ENCODE measurements at regions not wholly inside any gene's neighbourhood (a gene's known extent, or its start where the extent isn't known, plus 50 kb on each side); places are given as distances from the start of the nearest gene placed in this dataset.

DNA sequence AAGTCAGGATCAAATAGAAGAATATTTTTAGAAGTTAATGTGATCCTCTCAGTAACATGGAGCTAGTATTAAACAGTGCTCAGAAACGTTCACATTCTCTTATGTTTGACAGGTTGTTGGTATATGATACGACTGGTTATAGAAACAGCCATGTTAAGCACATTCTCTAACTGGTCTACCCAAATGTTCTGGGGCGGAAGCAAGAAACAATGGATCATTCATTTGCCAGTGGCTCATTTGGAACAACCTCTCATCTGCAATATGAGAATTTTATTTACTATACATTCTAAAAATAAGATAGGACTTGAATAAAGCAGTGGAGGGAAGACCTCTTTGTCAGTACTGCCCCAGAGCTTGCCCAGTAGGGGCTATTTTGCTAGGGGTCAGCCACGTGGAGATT, 167.1 kb upstream of the FAM98A start:
- TF ChIP-seq, protein P1, sequence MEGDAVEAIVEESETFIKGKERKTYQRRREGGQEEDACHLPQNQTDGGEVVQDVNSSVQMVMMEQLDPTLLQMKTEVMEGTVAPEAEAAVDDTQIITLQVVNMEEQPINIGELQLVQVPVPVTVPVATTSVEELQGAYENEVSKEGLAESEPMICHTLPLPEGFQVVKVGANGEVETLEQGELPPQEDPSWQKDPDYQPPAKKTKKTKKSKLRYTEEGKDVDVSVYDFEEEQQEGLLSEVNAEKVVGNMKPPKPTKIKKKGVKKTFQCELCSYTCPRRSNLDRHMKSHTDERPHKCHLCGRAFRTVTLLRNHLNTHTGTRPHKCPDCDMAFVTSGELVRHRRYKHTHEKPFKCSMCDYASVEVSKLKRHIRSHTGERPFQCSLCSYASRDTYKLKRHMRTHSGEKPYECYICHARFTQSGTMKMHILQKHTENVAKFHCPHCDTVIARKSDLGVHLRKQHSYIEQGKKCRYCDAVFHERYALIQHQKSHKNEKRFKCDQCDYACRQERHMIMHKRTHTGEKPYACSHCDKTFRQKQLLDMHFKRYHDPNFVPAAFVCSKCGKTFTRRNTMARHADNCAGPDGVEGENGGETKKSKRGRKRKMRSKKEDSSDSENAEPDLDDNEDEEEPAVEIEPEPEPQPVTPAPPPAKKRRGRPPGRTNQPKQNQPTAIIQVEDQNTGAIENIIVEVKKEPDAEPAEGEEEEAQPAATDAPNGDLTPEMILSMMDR (IDR thresholded peaks at IDR 0.05) = no peak
- TF ChIP-seq POLR2A (IDR thresholded peaks at IDR 0.05) (no peak), POLR2AphosphoS5 (IDR thresholded peaks at IDR 0.05) (no peak)

All from prostate gland (tissue), 2 donors.